Heart right ventricle (tissue), 16 donors: ENCODE measurements at regions not wholly inside any gene's neighbourhood (a gene's known extent, or its start where the extent isn't known, plus 50 kb on each side); places are given as distances from the start of the nearest gene placed in this dataset.

ENCODE experiments used
- ATAC-seq, 8 donors: fragments of 200-7000 bp; cut with Tn5 transposase; one replicate each; pipeline ENCODE4 v1.9.1; 2020; ENCODE audit warnings: mild to moderate bottlenecking in 8 of 8, moderate library complexity in 8 of 8, moderate number of reproducible peaks in 1 of 8
- DNase-seq, 2 donors: peaks; one replicate each; pipeline ENCODE4 v3.0.0-alpha.2; 2020
- H3K27ac ChIP-seq, 10 donors: fragments of 200-600 bp; sonication (generic) in 2 of 10; one replicate each; pipeline versions ENCODE4 v1.5.0 to v1.8.0; 2020 to 2022; ENCODE audit warnings: mild to moderate bottlenecking in 3 of 10
- H3K27me3 ChIP-seq, 7 donors: fragments of 200-600 bp; one replicate each; pipeline ENCODE4 v1.8.0; 2021 to 2022; ENCODE audit warnings: mild to moderate bottlenecking in 2 of 7
- H3K36me3 ChIP-seq, 9 donors: fragments of 200-600 bp; sonication (generic) in 1 of 9; one replicate each; pipeline versions ENCODE4 v1.5.0 to v1.8.0; 2020 to 2022; ENCODE audit warnings: mild to moderate bottlenecking in 2 of 9
- H3K4me1 ChIP-seq, 9 donors: fragments of 200-600 bp; sonication (generic) in 1 of 9; one replicate each; pipeline versions ENCODE4 v1.5.0 to v1.8.0; 2020 to 2022; ENCODE audit warnings: mild to moderate bottlenecking in 4 of 9
- H3K4me3 ChIP-seq, 10 donors: fragments of 200-600 bp; sonication (generic) in 2 of 10; one replicate each; pipeline versions ENCODE4 v1.5.0 to v1.8.0; 2020 to 2022; ENCODE audit warnings: mild to moderate bottlenecking in 7 of 10, moderate library complexity in 2 of 10
- H3K9me3 ChIP-seq, 11 donors: fragments of 200-600 bp in 10 of 11; sonication (generic) in 2 of 11; one replicate each; pipeline versions ENCODE4 v1.5.0 to v1.8.0; 2013 to 2022; ENCODE audit warnings: mild to moderate bottlenecking in 2 of 11, control low read depth in 1 of 11, moderate library complexity in 1 of 11
- CTCF ChIP-seq, 9 donors: fragments of 200-600 bp; sonication (generic) in 2 of 9; IDR thresholded peaks; one replicate each; pipeline versions ENCODE4 v1.5.0 to v1.8.0; 2021 to 2022; ENCODE audit warnings: antibody characterized with exemption in 9 of 9, mild to moderate bottlenecking in 5 of 9, moderate library complexity in 1 of 9
- WGBS, 2 donors: extraction: QIAGEN DNeasy Blood & Tissue Kit; methylation state at CpG; one replicate each; pipeline ENCODE4 v1.1.7; 2013; ENCODE audit warnings: inconsistent platforms in 1 of 2; 5-methylcytosine and 5-hydroxymethylcytosine counted together
- intact Hi-C, 10 donors: fragments of 100-400 bp; cut with DNase I; formaldehyde crosslinking; loops; one replicate each; pipeline versions ENCODE4 v1.11.1 to v1.14.2; 2022
- donor health status: Arrhythmogenic right ventricular cardiomyopathy.
- donor health status: ischemic (EF 13 %, LVEDD 7.1; RV severe dilation, severe dysfunction).
- donor health status: healthy with polysubstance abuse.
- donor health status: DM: no; HTN: yes; CAD: no.
- donor health status: DM: no; HTN: no; CAD: no.
- donor health status: ischemic (EF 25% LVEDD 6.9; RV normal size, moderate dysfunction).
- donor health status: ischemic (EF 25% LVEDD 5.7; RV mildly dilated, moderate dysfunction).
- donor health status: healthy.
- donor health status: DM: yes; HTN: yes; CAD: no.
- donor health status: Ischemic cardiomyopathy.
- donor health status: ischemic (EF 35%, LVEDD 5.7; RV mildly dilated, moderate dysfunction).
- donor health status: nonischemic (EF 11% LVEDD 7.7; RV severe dilation, severe dysfunction).
- donor health status: DM: yes; HTN: yes; CAD: no.
- donor health status: PGD.
- donor health status: ischemic (EF 29% LVEDD 5.4; RV normal size, mild dysfunction).
- donor health status: nonischemic (EF 23%, LVEDD 6.1; RV moderate dilation, normal function).

- ATAC-seq = no peak
- H3K27me3 ChIP-seq = no peaks in the 10 kb centered on the region
- H3K36me3 ChIP-seq = no peaks in the 10 kb centered on the region
- intact Hi-C loops = no loop called here
- DNase-seq = no peak
- peak in 2 of 9 donors; percentile 17 to 23 for TF ChIP-seq CTCF (IDR thresholded peaks at IDR 0.05)
- WGBS, 2 donors = 80 to 81% methylated on average over 4 of the region's 4 CpGs
- H3K27ac ChIP-seq = no peak overlapping the region
- no peaks in the 10 kb centered on the region for H3K9me3 ChIP-seq
- H3K4me1 ChIP-seq = no peaks in the 10 kb centered on the region
- H3K4me3 ChIP-seq = no peak overlapping the region
Observed at GRCh38 chr13:81639984-81640582, 1299.2 kb upstream of the SPRY2 start.

GRCh38 chr13:81637457-81637856 lies 1296.5 kb upstream of the SPRY2 start:
- 77% methylated on average over 2 of the region's 2 CpGs for WGBS, 2 donors
- no peak for ATAC-seq
- intact Hi-C loops = no loop called here
- no peaks in the 10 kb centered on the region for H3K9me3 ChIP-seq
- H3K36me3 ChIP-seq = no peaks in the 10 kb centered on the region
- H3K4me3 ChIP-seq = no peak overlapping the region
- no peaks in the 10 kb centered on the region for H3K4me1 ChIP-seq
- DNase-seq = no peak
- TF ChIP-seq CTCF (IDR thresholded peaks at IDR 0.05) = no peak
- H3K27me3 ChIP-seq = no peaks in the 10 kb centered on the region
- no peak overlapping the region for H3K27ac ChIP-seq

- no peaks in the 10 kb centered on the region for H3K36me3 ChIP-seq
- H3K4me1 ChIP-seq = no peaks in the 10 kb centered on the region
- no peak overlapping the region for H3K27ac ChIP-seq
- H3K9me3 ChIP-seq = no peaks in the 10 kb centered on the region
- H3K4me3 ChIP-seq = no peak overlapping the region
- no peaks in the 10 kb centered on the region for H3K27me3 ChIP-seq
- ATAC-seq = no peak
- DNase-seq = no peak
- intact Hi-C loops = no loop called here
- TF ChIP-seq CTCF (IDR thresholded peaks at IDR 0.05) = no peak
Observed at GRCh38 chr13:81636120-81636519, 1295.2 kb upstream of the SPRY2 start.

- Histone ChIP-seq H3K27me3 (no peaks in the 10 kb centered on the region), H3K27ac (no peak overlapping the region), H3K9me3 (no peaks in the 10 kb centered on the region), H3K36me3 (no peaks in the 10 kb centered on the region), H3K4me3 (no peak overlapping the region), H3K4me1 (no peaks in the 10 kb centered on the region)
- no peak for TF ChIP-seq CTCF (IDR thresholded peaks at IDR 0.05)
- DNase-seq = no peak
- no peak for ATAC-seq
- intact Hi-C loops = no loop called here
- 90 to 91% methylated on average over 2 of the region's 2 CpGs for WGBS, 2 donors
Observed at GRCh38 chr13:81615031-81615430, 1274.1 kb upstream of the SPRY2 start.
